ENCODE measurements at regions not wholly inside any gene's neighbourhood (a gene's known extent, or its start where the extent isn't known, plus 50 kb on each side); places are given as distances from the start of the nearest gene placed in this dataset.

GRCh38 chr11:10925149-10925926, 67.5 kb upstream of the ZBED5 start:
- no peak for DNase-seq
- intact Hi-C loops (cut with micrococcal nuclease) = no loop called here

GRCh38 chr11:10923882-10924281, 66.0 kb upstream of the ZBED5 start:
- Histone ChIP-seq H3K4me1 (peaks cover 28% of the 10 kb centered on the region), H3K4me3 (no peak overlapping the region), H3K27me3 (ENCODE audit: low read depth) (no peaks in the 10 kb centered on the region), H3K36me3 (no peaks in the 10 kb centered on the region), H3K27ac (replicated peaks) (no peak overlapping the region), H3K9me3 (replicated peaks) (no peaks in the 10 kb centered on the region)
- no peak for DNase-seq
- intact Hi-C loops (cut with micrococcal nuclease) = no loop called here
- TF ChIP-seq CTCF (IDR thresholded peaks at IDR 0.05; ENCODE audit: borderline replicate concordance) = no peak

More at GRCh38 chr11:10925149-10925926, 67.5 kb upstream of the ZBED5 start:
- Histone ChIP-seq H3K27me3 (ENCODE audit: low read depth) (no peaks in the 10 kb centered on the region), H3K9me3 (replicated peaks) (no peaks in the 10 kb centered on the region), H3K4me1 (peaks cover 29% of the 10 kb centered on the region), H3K4me3 (no peak overlapping the region), H3K36me3 (no peaks in the 10 kb centered on the region), H3K27ac (replicated peaks) (no peak overlapping the region)
- TF ChIP-seq CTCF (IDR thresholded peaks at IDR 0.05; ENCODE audit: borderline replicate concordance) = no peak

DNA sequence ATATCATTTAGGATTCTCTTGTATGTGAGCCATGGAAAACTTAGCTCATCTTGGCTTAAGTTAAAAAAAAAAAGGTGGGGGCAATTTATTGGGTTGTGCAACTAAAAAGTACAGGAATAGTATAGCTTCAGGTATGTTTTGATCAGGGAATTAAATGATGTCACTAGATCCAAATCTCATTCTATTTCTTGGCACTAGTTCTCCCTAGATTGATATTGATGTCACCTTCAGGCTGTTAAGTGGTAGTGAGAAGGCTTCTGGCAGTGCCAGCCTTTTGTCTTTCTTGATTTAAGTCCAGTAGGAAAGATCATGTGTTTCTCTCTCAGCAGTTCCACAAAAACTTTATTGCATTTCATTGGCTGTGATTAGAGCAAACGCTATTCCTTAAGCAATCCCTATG, 65.0 kb upstream of the ZBED5 start:
- intact Hi-C loops (cut with micrococcal nuclease) = no loop called here
- no peak overlapping the region for H3K4me3 ChIP-seq
- H3K27me3 ChIP-seq (ENCODE audit: low read depth) = no peaks in the 10 kb centered on the region
- no peak for TF ChIP-seq CTCF (IDR thresholded peaks at IDR 0.05; ENCODE audit: borderline replicate concordance)
- no peaks in the 10 kb centered on the region for H3K36me3 ChIP-seq
- no peak overlapping the region for H3K27ac ChIP-seq (replicated peaks)
- no peak for DNase-seq
- H3K9me3 ChIP-seq (replicated peaks) = no peaks in the 10 kb centered on the region
- peaks cover 28% of the 10 kb centered on the region for H3K4me1 ChIP-seq

- H3K9me3 ChIP-seq (replicated peaks) = no peaks in the 10 kb centered on the region
- no peak overlapping the region for H3K4me3 ChIP-seq
- H3K27me3 ChIP-seq (ENCODE audit: low read depth) = no peaks in the 10 kb centered on the region
- TF ChIP-seq CTCF (IDR thresholded peaks at IDR 0.05; ENCODE audit: borderline replicate concordance) = no peak
- no peak for DNase-seq
- H3K36me3 ChIP-seq = no peaks in the 10 kb centered on the region
- no peak overlapping the region for H3K27ac ChIP-seq (replicated peaks)
- H3K4me1 ChIP-seq = peaks cover 18% of the 10 kb centered on the region
- intact Hi-C loops (cut with micrococcal nuclease) = no loop called here
Observed at GRCh38 chr11:10920875-10921274, 63.0 kb upstream of the ZBED5 start.

DNA sequence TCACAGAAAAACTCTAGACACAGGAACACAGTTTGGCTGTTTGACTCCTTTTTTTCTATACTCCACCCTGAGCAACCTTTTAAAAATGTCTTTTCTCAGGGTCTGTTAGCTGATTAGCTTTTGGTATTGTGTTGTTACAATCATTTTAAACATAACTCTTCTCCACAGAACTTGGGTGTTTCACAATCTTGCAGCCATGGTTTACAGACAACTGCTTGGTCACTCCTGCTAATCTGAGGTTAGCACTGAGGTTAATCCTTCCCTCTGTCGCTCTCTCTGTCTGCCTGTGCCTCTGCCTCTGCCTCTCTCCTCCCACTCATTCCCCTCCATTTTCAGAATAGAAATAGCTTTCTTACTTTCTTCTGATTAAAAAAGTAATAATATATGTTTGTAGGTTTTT, 62.4 kb upstream of the ZBED5 start:
- H3K9me3 ChIP-seq (replicated peaks) = no peaks in the 10 kb centered on the region
- no peak overlapping the region for H3K27ac ChIP-seq (replicated peaks)
- no peak for DNase-seq
- H3K27me3 ChIP-seq (ENCODE audit: low read depth) = no peaks in the 10 kb centered on the region
- TF ChIP-seq CTCF (IDR thresholded peaks at IDR 0.05; ENCODE audit: borderline replicate concordance) = no peak
- H3K4me1 ChIP-seq = peaks cover 13% of the 10 kb centered on the region
- intact Hi-C loops (cut with micrococcal nuclease) = no loop called here
- H3K36me3 ChIP-seq = no peaks in the 10 kb centered on the region
- H3K4me3 ChIP-seq = no peak overlapping the region
